ENCODE measurements at regions not wholly inside any gene's neighbourhood (a gene's known extent, or its start where the extent isn't known, plus 50 kb on each side); places are given as distances from the start of the nearest gene placed in this dataset.

- TF ChIP-seq CTCF (conservative IDR thresholded peaks at IDR 0.05; ENCODE audit: low read depth, low read length) (no peak), EZH2 (IDR thresholded peaks at IDR 0.05; ENCODE audit: low read length, unreplicated experiment) (no peak)
Observed at GRCh38 chr18:3392467-3392855, 57.5 kb upstream of the TGIF1 start.
